Effector memory CD4-positive, alpha-beta T cell (primary cell): ENCODE measurements at regions not wholly inside any gene's neighbourhood (a gene's known extent, or its start where the extent isn't known, plus 50 kb on each side); places are given as distances from the start of the nearest gene placed in this dataset.

Experiments used
- DNase-seq, 3 donors: peaks; one replicate each; pipeline ENCODE4 v3.0.0-alpha.2; 2020
- H3K27ac ChIP-seq: 2 replicates; pipeline ENCODE4 v1.7.0; 2013; ENCODE audit warnings: mild to moderate bottlenecking, low read length, moderate library complexity; ENCODE audit not compliant: insufficient read depth, poor library complexity, severe bottlenecking
- H3K27me3 ChIP-seq: replicated peaks from 2 replicates; pipeline ENCODE4 v1.7.0; 2013; ENCODE audit warnings: mild to moderate bottlenecking, low read length; ENCODE audit not compliant: insufficient read depth, control insufficient read depth, poor library complexity, severe bottlenecking
- H3K36me3 ChIP-seq: 2 replicates; pipeline ENCODE4 v1.7.0; 2013; ENCODE audit warnings: mild to moderate bottlenecking, low read length, moderate library complexity; ENCODE audit not compliant: control insufficient read depth, insufficient read depth
- H3K4me1 ChIP-seq: 2 replicates; pipeline ENCODE4 v1.7.0; 2013; ENCODE audit warnings: low read length, mild to moderate bottlenecking; ENCODE audit not compliant: control insufficient read depth, insufficient read depth, poor library complexity, severe bottlenecking
- H3K4me3 ChIP-seq: 2 replicates; pipeline ENCODE4 v1.7.0; 2013; ENCODE audit warnings: low read length, low read depth, mild to moderate bottlenecking; ENCODE audit not compliant: insufficient read depth, poor library complexity, severe bottlenecking
- H3K9me3 ChIP-seq: 2 replicates; pipeline ENCODE4 v1.7.0; 2013; ENCODE audit warnings: mild to moderate bottlenecking, low read length, moderate library complexity; ENCODE audit not compliant: control insufficient read depth

DNA sequence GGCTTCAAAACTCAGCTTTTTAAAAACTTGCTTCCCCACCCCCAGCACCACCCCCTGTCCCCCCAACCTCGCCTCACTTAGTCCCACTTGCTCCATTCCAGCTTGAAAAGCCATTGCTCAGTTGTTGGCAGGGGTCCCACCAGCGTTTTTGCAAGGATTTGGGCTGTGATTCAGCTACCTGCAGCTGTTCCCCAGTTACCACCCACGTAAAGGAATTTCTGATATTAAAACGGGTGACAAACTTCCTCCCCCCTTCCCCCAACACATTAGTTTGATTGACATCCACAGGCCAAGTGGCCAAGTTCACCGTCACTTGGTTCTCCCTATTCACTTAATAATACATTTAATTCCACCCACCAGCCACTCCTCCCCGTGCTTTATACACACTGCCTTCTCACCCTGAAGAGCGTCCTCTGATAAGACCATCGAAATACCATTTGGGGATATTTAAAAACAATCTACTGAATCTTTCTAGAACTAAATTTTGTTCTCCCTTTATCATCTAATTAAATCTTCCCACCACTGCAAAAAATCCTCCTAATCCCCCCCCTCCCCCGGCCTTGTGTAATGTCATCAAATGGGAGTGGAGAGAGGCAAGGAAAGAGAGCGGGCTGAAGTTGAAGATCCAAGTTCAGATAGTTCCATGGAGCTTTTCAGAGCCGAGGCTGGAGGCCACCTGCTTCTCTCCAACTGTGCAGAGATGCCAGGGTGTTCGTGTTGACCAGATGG, 55.1 kb downstream of the SOX9 start:
- no peak for DNase-seq
- no peak overlapping the region for H3K27ac ChIP-seq
- H3K4me3 ChIP-seq, result no peak overlapping the region

DNA sequence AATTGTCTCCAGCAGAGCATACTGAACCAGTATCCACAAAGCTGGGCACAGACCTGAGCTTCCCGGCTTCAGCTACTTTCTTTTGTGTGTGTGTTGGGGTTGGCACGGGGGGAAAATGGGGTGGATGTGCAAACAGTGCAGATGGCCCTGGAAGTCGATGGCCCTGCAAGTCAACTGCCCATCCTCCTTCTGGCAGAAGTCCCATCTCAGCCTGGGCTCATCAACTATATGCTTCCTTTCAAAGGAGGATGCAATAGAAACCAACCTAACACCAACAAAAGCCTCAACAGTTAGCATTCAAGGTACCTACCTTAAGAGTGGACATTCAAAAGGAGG, 55.7 kb downstream of the SOX9 start:
- DNase-seq, result no peak
- H3K27me3 ChIP-seq, result no peaks in the 10 kb centered on the region
- no peak overlapping the region for H3K4me3 ChIP-seq
- no peaks in the 10 kb centered on the region for H3K36me3 ChIP-seq
- no peaks in the 10 kb centered on the region for H3K4me1 ChIP-seq
- H3K27ac ChIP-seq, result no peak overlapping the region
- no peaks in the 10 kb centered on the region for H3K9me3 ChIP-seq

More for the DNA sequence above, 55.1 kb downstream of the SOX9 start:
- no peaks in the 10 kb centered on the region for H3K4me1 ChIP-seq
- no peaks in the 10 kb centered on the region for H3K36me3 ChIP-seq
- no peaks in the 10 kb centered on the region for H3K9me3 ChIP-seq
- no peaks in the 10 kb centered on the region for H3K27me3 ChIP-seq

DNA sequence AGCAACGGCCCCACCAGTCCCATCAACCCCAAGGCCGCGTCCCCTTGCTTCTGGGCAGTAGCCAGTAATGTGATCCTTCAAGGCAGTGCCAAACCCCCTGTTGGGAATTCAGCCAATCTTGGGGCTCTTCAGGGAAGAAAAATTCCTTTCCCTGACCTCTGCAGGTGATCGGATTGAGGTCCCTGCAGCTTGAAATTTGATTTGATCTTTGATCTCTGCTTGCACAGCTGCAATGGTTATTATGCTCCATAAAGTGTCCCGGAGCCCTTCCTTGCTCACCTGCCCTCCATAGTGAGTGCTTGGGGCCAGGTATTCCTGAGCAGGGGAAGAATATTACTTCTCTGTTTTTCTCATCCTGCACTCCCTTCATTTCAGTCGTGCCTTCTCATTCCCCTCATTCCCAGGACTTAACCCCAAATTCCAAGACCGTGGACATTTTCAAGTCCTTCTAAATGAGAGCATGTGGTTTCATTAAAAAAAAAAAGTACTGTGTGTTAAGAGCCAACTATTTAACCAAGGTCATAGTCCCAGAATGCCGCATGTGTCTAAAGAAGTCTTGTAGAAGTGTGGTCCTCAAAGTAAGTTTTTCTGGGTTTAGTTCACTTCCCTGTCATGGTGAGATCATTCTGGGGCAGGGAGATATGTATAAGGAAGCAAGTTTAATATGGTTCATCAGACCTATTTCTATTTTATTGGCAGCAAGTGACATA, 56.3 kb downstream of the SOX9 start:
- no peak overlapping the region for H3K4me3 ChIP-seq
- no peaks in the 10 kb centered on the region for H3K36me3 ChIP-seq
- H3K27ac ChIP-seq, result no peak overlapping the region
- no peaks in the 10 kb centered on the region for H3K27me3 ChIP-seq
- no peaks in the 10 kb centered on the region for H3K4me1 ChIP-seq
- no peaks in the 10 kb centered on the region for H3K9me3 ChIP-seq
- no peak for DNase-seq

DNA sequence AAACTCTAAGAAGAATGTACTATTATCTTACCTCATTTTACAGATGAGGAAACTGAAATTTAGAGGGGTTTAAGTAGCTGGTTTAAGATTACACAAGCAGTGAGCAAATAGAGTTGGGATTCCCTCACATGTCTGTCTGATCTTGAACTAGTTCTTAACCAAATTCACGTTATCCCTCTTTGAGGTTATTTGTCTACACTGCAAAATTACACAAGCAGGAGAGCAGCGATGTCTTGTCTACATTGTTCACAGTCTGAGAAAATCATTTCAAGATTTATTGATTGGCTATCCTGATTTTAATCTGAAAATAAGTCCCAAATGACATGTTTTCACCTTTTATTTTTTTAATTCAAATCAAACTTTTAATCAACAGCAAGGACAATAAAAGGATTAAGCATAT, 56.9 kb downstream of the SOX9 start:
- no peak for DNase-seq
- Histone ChIP-seq H3K4me3 (no peak overlapping the region), H3K9me3 (no peaks in the 10 kb centered on the region), H3K27me3 (no peaks in the 10 kb centered on the region), H3K27ac (no peak overlapping the region), H3K36me3 (no peaks in the 10 kb centered on the region), H3K4me1 (no peaks in the 10 kb centered on the region)

DNA sequence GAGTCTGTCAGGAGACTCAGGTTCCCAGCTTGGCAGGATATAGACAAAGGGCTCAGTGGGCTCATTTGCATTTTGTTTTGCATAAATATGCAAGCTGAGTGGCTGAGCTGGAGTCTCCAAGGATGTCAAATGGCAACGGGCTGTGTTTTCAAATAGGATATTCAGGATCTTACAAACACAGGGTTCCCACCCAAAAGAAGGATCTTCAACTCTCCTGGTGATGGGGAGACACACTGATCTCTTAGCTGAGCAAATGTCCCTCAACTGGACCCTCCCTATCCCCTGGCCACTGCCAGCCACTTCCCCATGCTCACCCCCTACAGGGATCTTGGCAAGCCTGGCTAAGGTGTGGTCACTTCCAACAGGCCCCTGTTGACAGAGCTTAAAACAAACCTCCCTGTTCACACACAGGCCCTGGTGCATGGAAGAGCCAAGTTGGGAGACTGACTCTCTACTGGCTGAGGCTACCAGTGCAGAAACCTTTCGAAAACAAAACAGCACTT, 61.6 kb downstream of the SOX9 start:
- H3K9me3 ChIP-seq, result no peaks in the 10 kb centered on the region
- DNase-seq, result no peak
- no peaks in the 10 kb centered on the region for H3K4me1 ChIP-seq
- H3K4me3 ChIP-seq, result no peak overlapping the region
- no peak overlapping the region for H3K27ac ChIP-seq
- no peaks in the 10 kb centered on the region for H3K36me3 ChIP-seq
- H3K27me3 ChIP-seq, result no peaks in the 10 kb centered on the region

DNA sequence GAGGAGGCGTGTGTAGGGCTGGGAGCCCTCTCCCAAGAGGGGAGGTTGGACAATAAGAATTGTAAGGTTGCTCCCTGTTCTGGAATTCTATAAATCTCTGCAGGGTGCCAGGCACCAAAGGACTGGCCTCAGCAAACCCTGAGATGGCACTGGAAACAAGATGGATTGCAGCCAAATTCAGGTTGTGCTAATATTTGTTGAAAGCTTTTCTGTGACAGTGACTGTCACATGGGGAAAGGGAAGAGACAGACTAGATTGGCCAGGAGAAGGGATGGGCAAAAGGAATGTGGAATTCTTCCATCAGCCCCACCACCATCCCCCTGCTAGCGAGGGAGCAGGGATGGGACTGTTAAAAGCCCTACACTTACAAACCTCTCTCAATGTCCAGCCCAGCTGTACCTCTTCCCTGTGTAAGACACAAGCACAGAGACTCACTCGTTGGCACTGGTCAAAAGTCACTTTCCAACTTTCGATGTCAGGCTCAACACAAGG, 62.4 kb downstream of the SOX9 start:
- Histone ChIP-seq H3K9me3 (no peaks in the 10 kb centered on the region), H3K27me3 (no peaks in the 10 kb centered on the region), H3K27ac (no peak overlapping the region), H3K4me3 (no peak overlapping the region), H3K4me1 (no peaks in the 10 kb centered on the region), H3K36me3 (no peaks in the 10 kb centered on the region)
- no peak for DNase-seq

DNA sequence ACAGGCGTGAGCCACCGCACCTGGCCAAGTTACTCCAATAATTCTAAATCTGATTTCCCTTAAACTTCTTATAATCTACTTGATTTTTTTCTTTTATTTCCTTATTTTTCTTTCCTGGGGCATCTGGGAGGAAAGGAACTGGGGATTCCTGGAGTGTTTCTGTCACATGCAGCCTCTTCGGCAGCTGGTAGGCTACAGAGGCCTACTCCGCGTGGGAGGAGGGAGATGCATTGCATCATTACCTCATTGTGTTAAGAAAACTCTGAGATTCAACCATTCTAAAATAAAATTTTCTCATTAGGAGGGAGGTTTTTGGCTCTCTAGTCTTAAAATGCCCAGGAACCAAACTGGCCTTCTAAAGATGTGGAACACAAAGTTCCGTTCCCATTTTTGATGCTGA, 64.0 kb downstream of the SOX9 start:
- no peaks in the 10 kb centered on the region for H3K27me3 ChIP-seq
- no peaks in the 10 kb centered on the region for H3K36me3 ChIP-seq
- H3K9me3 ChIP-seq, result no peaks in the 10 kb centered on the region
- no peaks in the 10 kb centered on the region for H3K4me1 ChIP-seq
- H3K4me3 ChIP-seq, result no peak overlapping the region
- H3K27ac ChIP-seq, result no peak overlapping the region
- no peak for DNase-seq

DNA sequence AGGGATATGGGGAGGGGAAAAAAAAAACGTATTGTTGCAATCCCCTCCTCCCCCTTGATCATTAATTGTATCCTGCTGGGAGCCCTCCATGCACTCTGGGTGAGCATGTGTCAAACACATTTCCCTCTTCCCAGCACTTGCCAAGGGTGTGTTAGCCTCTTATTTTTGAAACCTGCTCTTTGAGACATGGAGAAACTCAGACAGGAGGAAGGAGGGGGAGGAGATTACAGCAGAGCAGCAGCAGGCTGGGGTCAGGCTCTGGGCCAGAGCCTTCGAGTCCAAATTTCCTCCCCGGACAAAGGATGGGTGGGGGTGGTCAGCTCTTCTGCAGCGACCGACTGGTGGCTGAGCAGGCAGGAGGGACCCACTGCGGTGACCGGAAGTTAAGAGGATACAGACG, 64.7 kb downstream of the SOX9 start:
- H3K9me3 ChIP-seq, result no peaks in the 10 kb centered on the region
- no peak overlapping the region for H3K4me3 ChIP-seq
- H3K27me3 ChIP-seq, result no peaks in the 10 kb centered on the region
- no peaks in the 10 kb centered on the region for H3K4me1 ChIP-seq
- H3K36me3 ChIP-seq, result no peaks in the 10 kb centered on the region
- DNase-seq, result no peak
- no peak overlapping the region for H3K27ac ChIP-seq

DNA sequence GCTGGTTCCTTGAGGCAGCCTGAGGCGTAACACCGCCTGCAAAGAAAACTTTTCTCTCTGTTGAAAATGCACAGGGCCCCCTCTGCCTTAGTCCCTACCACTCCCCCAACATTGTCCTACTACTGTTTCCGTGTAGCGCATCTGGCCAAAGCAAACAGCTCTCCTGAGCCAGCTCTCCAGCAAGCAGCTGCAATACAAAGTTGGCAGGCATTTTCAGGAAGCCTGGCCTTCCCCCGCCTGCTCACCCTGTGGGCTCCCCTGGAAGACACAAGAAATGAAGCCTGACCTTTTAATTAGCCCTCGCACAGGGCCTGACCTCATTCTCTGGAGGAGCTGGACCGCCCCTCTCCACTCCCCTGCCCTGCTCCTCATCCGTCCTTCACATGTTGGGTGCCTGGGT, 66.7 kb downstream of the SOX9 start:
- H3K4me1 ChIP-seq, result no peaks in the 10 kb centered on the region
- no peaks in the 10 kb centered on the region for H3K36me3 ChIP-seq
- H3K27ac ChIP-seq, result no peak overlapping the region
- no peaks in the 10 kb centered on the region for H3K9me3 ChIP-seq
- no peak for DNase-seq
- no peaks in the 10 kb centered on the region for H3K27me3 ChIP-seq
- no peak overlapping the region for H3K4me3 ChIP-seq

DNA sequence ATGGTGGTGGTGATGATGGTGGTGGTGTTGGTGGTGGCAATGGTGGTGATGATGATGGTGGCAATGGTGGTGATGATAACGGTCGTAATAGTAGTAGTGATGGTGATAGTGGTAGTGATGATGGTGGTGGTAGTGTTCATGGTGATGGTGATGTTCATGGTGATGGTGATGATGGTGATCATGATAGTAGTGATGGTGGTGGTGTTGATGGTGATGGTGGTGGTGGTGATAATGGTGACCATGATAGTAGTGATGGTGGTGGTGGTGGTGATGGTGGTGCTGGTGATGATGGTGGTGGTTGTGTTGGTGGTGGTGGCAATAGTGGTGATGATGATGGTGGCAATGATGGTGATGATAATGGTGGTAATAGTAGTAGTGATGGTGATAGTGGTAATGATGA, 68.0 kb downstream of the SOX9 start:
- H3K4me3 ChIP-seq, result no peak overlapping the region
- H3K36me3 ChIP-seq, result no peaks in the 10 kb centered on the region
- no peaks in the 10 kb centered on the region for H3K4me1 ChIP-seq
- no peaks in the 10 kb centered on the region for H3K9me3 ChIP-seq
- H3K27me3 ChIP-seq, result no peaks in the 10 kb centered on the region
- no peak for DNase-seq
- no peak overlapping the region for H3K27ac ChIP-seq
